HepG2 (cell line): ENCODE measurements at regions not wholly inside any gene's neighbourhood (a gene's known extent, or its start where the extent isn't known, plus 50 kb on each side); places are given as distances from the start of the nearest gene placed in this dataset.

Experiments used
- MXI1 ChIP-seq: IDR thresholded peaks from 3 replicates; pipeline ENCODE4 v1.6.1; 2012; ENCODE audit warnings: low read depth, low read length, inconsistent platforms, borderline replicate concordance
- NAIF1 ChIP-seq: sonication (generic); formaldehyde crosslinking; IDR thresholded peaks from 2 replicates; pipeline ENCODE4 v1.5.0; 2020; ENCODE audit warnings: mild to moderate bottlenecking, missing genetic modification reagents, borderline replicate concordance
- SKI ChIP-seq: fragments of 450-650 bp; IDR thresholded peaks from one replicate; pipeline ENCODE4 v1.6.1; 2018; ENCODE audit warnings: mild to moderate bottlenecking; ENCODE audit not compliant: partially characterized antibody
- SPEN ChIP-seq: sonication (generic); formaldehyde crosslinking; IDR thresholded peaks from 2 replicates; pipeline ENCODE4 v1.5.1; 2020; ENCODE audit warnings: low read depth, mild to moderate bottlenecking, missing genetic modification reagents
- ZNF770 ChIP-seq: sonication (generic); formaldehyde crosslinking; IDR thresholded peaks from 2 replicates; pipeline ENCODE4 v1.5.0; 2020; ENCODE audit warnings: mild to moderate bottlenecking, missing genetic modification reagents
- ZNF773 ChIP-seq: sonication (generic); formaldehyde crosslinking; IDR thresholded peaks from 2 replicates; pipeline ENCODE4 v1.4.0; 2020; ENCODE audit warnings: missing genetic modification reagents, borderline replicate concordance
- ZNF781 ChIP-seq: sonication (generic); formaldehyde crosslinking; IDR thresholded peaks from 2 replicates; pipeline ENCODE4 v1.5.1; 2020; ENCODE audit warnings: borderline replicate concordance, mild to moderate bottlenecking, missing genetic modification reagents; ENCODE audit errors: not compliant biosample characterization
- ZNF784 ChIP-seq: sonication (generic); formaldehyde crosslinking; IDR thresholded peaks from 2 replicates; pipeline ENCODE4 v1.5.1; 2020; ENCODE audit warnings: missing genetic modification reagents, mild to moderate bottlenecking, borderline replicate concordance
- TF ChIP-seq, protein P1 (sequence below): sonication (generic); formaldehyde crosslinking; IDR thresholded peaks from 2 replicates; pipeline ENCODE4 v1.4.0; 2020; ENCODE audit warnings: missing genetic modification reagents
- TF ChIP-seq, protein P2 (sequence below): IDR thresholded peaks from 2 replicates; pipeline ENCODE4 v1.6.1; 2016; ENCODE audit warnings: low read depth, missing genetic modification reagents, missing compliant biosample characterization

- TF ChIP-seq, protein P1, sequence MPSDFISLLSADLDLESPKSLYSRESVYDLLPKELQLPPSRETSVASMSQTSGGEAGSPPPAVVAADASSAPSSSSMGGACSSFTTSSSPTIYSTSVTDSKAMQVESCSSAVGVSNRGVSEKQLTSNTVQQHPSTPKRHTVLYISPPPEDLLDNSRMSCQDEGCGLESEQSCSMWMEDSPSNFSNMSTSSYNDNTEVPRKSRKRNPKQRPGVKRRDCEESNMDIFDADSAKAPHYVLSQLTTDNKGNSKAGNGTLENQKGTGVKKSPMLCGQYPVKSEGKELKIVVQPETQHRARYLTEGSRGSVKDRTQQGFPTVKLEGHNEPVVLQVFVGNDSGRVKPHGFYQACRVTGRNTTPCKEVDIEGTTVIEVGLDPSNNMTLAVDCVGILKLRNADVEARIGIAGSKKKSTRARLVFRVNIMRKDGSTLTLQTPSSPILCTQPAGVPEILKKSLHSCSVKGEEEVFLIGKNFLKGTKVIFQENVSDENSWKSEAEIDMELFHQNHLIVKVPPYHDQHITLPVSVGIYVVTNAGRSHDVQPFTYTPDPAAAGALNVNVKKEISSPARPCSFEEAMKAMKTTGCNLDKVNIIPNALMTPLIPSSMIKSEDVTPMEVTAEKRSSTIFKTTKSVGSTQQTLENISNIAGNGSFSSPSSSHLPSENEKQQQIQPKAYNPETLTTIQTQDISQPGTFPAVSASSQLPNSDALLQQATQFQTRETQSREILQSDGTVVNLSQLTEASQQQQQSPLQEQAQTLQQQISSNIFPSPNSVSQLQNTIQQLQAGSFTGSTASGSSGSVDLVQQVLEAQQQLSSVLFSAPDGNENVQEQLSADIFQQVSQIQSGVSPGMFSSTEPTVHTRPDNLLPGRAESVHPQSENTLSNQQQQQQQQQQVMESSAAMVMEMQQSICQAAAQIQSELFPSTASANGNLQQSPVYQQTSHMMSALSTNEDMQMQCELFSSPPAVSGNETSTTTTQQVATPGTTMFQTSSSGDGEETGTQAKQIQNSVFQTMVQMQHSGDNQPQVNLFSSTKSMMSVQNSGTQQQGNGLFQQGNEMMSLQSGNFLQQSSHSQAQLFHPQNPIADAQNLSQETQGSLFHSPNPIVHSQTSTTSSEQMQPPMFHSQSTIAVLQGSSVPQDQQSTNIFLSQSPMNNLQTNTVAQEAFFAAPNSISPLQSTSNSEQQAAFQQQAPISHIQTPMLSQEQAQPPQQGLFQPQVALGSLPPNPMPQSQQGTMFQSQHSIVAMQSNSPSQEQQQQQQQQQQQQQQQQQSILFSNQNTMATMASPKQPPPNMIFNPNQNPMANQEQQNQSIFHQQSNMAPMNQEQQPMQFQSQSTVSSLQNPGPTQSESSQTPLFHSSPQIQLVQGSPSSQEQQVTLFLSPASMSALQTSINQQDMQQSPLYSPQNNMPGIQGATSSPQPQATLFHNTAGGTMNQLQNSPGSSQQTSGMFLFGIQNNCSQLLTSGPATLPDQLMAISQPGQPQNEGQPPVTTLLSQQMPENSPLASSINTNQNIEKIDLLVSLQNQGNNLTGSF (CRISPR knock-in tag) = no peak
- TF ChIP-seq ZNF784 (CRISPR knock-in tag) (no peak), ZNF773 (CRISPR knock-in tag) (no peak), ZNF770 (CRISPR knock-in tag) (no peak), SKI (no peak), NAIF1 (CRISPR knock-in tag) (no peak), ZNF781 (no peak), SPEN (no peak), MXI1 (no peak)
- TF ChIP-seq, protein P2, sequence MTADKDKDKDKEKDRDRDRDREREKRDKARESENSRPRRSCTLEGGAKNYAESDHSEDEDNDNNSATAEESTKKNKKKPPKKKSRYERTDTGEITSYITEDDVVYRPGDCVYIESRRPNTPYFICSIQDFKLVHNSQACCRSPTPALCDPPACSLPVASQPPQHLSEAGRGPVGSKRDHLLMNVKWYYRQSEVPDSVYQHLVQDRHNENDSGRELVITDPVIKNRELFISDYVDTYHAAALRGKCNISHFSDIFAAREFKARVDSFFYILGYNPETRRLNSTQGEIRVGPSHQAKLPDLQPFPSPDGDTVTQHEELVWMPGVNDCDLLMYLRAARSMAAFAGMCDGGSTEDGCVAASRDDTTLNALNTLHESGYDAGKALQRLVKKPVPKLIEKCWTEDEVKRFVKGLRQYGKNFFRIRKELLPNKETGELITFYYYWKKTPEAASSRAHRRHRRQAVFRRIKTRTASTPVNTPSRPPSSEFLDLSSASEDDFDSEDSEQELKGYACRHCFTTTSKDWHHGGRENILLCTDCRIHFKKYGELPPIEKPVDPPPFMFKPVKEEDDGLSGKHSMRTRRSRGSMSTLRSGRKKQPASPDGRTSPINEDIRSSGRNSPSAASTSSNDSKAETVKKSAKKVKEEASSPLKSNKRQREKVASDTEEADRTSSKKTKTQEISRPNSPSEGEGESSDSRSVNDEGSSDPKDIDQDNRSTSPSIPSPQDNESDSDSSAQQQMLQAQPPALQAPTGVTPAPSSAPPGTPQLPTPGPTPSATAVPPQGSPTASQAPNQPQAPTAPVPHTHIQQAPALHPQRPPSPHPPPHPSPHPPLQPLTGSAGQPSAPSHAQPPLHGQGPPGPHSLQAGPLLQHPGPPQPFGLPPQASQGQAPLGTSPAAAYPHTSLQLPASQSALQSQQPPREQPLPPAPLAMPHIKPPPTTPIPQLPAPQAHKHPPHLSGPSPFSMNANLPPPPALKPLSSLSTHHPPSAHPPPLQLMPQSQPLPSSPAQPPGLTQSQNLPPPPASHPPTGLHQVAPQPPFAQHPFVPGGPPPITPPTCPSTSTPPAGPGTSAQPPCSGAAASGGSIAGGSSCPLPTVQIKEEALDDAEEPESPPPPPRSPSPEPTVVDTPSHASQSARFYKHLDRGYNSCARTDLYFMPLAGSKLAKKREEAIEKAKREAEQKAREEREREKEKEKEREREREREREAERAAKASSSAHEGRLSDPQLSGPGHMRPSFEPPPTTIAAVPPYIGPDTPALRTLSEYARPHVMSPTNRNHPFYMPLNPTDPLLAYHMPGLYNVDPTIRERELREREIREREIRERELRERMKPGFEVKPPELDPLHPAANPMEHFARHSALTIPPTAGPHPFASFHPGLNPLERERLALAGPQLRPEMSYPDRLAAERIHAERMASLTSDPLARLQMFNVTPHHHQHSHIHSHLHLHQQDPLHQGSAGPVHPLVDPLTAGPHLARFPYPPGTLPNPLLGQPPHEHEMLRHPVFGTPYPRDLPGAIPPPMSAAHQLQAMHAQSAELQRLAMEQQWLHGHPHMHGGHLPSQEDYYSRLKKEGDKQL (CRISPR knock-in tag) = no peak
Measured at GRCh38 chr1:58924821-58925220, 141.0 kb upstream of the JUN start (continued).
